ENCODE measurements at regions not wholly inside any gene's neighbourhood (a gene's known extent, or its start where the extent isn't known, plus 50 kb on each side); places are given as distances from the start of the nearest gene placed in this dataset.

GRCh38 chr10:78719276-78719675 lies 349.5 kb upstream of the ZMIZ1 start:
- TF ChIP-seq, protein P1, sequence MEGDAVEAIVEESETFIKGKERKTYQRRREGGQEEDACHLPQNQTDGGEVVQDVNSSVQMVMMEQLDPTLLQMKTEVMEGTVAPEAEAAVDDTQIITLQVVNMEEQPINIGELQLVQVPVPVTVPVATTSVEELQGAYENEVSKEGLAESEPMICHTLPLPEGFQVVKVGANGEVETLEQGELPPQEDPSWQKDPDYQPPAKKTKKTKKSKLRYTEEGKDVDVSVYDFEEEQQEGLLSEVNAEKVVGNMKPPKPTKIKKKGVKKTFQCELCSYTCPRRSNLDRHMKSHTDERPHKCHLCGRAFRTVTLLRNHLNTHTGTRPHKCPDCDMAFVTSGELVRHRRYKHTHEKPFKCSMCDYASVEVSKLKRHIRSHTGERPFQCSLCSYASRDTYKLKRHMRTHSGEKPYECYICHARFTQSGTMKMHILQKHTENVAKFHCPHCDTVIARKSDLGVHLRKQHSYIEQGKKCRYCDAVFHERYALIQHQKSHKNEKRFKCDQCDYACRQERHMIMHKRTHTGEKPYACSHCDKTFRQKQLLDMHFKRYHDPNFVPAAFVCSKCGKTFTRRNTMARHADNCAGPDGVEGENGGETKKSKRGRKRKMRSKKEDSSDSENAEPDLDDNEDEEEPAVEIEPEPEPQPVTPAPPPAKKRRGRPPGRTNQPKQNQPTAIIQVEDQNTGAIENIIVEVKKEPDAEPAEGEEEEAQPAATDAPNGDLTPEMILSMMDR (IDR thresholded peaks at IDR 0.05) = no peak
- no peak for TF ChIP-seq POLR2A (IDR thresholded peaks at IDR 0.05)
